ENCODE measurements at regions not wholly inside any gene's neighbourhood (a gene's known extent, or its start where the extent isn't known, plus 50 kb on each side); places are given as distances from the start of the nearest gene placed in this dataset.

DNA sequence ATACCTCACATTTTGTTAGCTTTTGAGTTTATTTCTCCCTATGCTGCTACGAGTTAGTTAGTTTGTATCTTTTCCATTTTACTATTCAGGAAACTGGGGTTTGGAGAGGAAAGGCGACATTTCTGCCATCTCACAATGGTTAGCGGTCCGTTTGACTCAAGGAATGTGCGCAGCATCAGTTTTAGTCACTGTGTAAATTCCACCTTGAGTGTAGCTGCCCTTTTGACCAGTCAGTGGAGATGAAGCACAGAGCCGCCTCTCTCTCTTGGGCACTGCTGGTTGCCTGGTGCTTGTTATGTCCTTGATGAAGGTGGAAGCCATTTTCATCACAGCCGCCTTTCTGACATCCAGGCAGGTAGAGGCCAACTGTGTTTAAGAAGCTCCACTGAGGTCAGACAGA lies 185.5 kb downstream of the SCP2D1 start:
- TF ChIP-seq POLR2A (IDR thresholded peaks at IDR 0.05; ENCODE audit: low read depth, low read length): no peak
- no peak for FAIRE-seq
- no peak for DNase-seq (ENCODE audit: insufficient read length, low spot score)

DNA sequence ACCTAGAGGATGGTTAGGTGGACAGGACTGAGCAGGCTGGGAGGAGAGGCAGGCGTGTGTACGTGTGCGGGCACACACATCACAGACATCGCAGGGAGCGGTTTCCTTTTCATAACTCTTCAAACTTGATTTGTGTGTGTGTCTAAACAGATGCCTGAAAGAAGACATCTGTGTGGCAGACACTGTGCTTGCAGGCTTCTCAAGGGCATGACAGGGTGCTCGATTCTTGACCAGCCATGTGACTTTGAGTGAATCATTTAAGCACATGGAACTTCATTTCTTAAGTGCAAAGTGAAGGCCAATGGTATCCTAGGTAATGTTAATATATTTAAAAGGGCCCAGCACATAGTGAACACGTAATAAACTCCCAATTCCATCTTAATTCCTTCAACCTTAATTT lies 186.5 kb downstream of the SCP2D1 start:
- no peak for DNase-seq (ENCODE audit: insufficient read length, low spot score)
- FAIRE-seq: no peak
- TF ChIP-seq POLR2A (IDR thresholded peaks at IDR 0.05; ENCODE audit: low read depth, low read length): no peak

DNA sequence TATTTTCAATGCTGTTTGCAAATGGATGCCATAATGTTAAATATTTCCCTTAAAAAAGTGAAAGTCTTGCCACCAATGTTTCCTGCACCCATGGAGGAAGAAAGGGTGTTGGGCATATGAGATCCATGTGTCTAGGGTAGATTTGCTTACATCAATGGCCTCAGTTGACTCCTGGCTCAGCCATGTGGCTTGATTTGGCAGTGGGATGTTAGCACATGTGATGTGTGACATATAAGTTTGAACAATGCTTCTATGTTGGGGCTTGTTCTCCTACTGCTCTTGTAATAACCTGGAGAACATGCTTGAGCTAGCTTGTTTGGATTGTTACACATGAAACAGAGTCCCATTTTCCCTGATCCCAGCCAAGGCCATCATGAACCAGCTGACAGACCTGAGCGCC lies 187.6 kb downstream of the SCP2D1 start:
- DNase-seq (ENCODE audit: insufficient read length, low spot score) (no peak), FAIRE-seq (no peak)
- TF ChIP-seq POLR2A (IDR thresholded peaks at IDR 0.05; ENCODE audit: low read depth, low read length): no peak

DNA sequence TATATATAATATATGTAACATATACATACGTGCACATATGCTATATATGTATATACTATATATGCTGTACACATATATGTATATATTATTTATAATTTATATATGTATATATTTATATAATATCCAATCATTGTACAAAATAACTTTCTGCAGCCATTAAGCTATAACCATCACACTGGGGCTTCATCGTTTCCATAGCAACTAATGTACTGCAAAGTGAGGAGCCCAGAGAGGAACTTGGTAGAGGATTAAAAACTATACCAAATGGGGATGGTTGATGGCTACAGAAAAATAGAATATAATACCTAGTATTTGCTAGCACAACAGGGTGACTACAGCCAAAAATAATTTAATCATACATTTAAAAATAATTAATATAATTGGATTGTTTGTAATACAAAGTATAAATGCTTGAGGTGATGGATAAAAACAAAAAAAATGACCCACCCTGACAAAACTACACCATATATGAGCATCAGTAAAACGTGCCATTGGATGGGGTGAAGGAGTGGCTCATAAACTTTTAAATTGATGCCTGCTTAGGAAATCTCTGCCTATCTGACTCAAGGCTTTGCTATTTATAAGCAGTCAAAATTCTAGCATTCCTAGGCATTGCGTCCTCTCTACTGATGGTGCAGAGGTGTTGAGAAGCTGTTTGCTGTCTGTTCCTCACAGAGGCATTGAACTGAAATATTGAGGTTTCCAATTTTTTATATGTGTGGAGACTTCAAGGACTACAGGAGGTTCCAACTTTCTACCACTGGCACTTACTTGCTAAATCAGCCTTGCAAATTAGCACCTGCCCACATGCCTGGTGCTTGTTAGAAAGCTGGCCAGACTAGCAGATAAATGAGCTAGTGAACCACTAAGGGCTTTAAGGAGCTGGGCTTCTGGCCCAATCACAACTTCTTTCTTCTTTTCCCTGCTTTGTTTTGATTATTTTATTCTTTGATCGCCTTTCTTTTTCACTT lies 190.1 kb downstream of the SCP2D1 start:
- TF ChIP-seq POLR2A (IDR thresholded peaks at IDR 0.05; ENCODE audit: low read depth, low read length): no peak
- DNase-seq (ENCODE audit: insufficient read length, low spot score): no peak
- FAIRE-seq: no peak

DNA sequence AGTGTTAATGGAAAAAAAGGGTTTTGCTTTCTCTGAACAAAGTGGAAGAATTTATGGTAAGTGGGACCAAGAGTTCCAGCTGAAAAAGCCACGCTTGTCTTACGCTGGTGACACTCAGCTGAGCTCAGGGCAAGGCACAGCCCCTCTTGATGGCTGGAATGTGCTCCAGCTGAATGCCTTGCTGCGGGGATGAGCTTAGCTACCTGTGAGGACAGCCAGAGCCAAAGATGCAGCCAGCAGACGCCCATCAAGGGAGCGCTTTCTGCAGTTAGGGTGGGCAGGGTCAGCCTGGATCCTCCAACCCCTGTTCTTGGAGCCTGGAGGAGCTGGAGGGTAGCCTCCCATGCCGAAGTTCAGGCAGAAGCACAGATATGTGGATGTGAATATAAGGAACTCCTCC lies 191.4 kb downstream of the SCP2D1 start:
- DNase-seq (ENCODE audit: insufficient read length, low spot score): no peak
- TF ChIP-seq POLR2A (IDR thresholded peaks at IDR 0.05; ENCODE audit: low read depth, low read length): no peak
- FAIRE-seq: no peak

DNA sequence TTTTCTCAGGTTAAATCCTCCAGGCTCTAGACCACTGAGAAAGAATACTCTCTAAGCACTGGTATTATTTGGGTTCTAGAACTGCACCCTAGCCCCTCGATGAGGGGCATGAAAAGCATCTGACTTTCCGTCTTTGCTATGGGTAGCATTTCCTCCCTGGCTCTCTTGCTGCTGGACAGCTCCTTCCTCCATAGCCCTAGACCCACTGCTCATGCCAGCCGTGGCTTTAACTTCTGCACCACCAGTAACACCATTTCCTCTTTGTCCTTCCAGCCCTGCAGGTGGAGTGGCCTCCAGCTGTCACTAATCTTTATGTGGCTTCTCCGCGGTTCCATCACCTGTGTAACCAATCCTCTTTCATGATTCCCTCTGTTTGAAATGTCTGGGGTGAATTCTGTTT lies 194.9 kb downstream of the SCP2D1 start:
- FAIRE-seq: no peak
- TF ChIP-seq POLR2A (IDR thresholded peaks at IDR 0.05; ENCODE audit: low read depth, low read length): no peak
- DNase-seq (ENCODE audit: insufficient read length, low spot score): no peak

DNA sequence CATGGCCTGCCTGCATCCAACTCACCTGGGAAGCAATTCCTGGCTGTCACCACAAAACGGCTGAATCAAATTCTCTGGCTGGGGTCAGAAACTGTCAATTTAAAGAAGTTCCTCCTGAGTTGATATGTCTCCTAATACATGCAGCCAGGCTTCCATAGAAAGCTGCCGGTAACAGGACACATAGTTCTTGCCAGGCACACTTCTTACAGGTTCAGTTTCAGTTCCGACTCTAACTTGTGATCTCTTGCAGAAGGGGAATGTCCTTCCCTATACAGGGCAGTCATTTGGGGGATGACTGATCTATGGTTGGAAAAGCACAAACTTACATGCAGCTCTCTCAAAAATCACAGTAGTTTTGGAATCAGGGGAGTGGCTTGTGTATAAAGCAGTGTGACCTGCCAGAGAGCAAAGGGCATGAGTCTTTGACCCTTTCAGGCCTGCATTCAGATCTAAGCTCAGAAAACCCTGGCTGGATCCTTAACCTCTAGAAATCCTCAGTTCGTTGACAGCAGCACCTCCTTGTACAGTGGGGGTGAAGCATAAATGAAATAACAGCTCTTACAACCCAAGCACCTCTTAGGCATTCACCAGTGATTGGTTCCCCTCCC lies 195.6 kb downstream of the SCP2D1 start:
- no peak for DNase-seq (ENCODE audit: insufficient read length, low spot score)

DNA sequence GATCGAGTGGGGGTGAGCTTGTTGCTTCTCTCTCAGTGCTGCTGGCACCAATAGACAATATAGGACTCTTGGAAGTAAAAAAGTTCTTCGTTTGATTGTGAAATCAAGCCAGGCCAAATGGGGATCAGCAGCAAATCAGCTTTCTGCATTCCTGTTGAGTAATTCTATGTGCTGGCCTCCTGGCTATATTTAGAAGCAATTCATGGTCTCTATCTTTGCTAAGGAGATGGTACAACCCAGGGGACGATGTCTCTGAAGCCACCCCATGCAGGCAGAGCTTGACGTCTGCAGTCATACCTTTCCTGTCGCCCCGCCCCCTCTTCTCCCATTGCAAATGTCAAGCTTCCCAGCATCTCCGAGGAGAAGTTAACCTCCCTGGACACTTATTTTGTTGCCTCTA lies 199.1 kb downstream of the SCP2D1 start:
- FAIRE-seq: no peak
- no peak for DNase-seq (ENCODE audit: insufficient read length, low spot score)
- no peak for TF ChIP-seq POLR2A (IDR thresholded peaks at IDR 0.05; ENCODE audit: low read depth, low read length)

More for the DNA sequence above, 195.6 kb downstream of the SCP2D1 start:
- no peak for FAIRE-seq
- TF ChIP-seq POLR2A (IDR thresholded peaks at IDR 0.05; ENCODE audit: low read depth, low read length): no peak

DNA sequence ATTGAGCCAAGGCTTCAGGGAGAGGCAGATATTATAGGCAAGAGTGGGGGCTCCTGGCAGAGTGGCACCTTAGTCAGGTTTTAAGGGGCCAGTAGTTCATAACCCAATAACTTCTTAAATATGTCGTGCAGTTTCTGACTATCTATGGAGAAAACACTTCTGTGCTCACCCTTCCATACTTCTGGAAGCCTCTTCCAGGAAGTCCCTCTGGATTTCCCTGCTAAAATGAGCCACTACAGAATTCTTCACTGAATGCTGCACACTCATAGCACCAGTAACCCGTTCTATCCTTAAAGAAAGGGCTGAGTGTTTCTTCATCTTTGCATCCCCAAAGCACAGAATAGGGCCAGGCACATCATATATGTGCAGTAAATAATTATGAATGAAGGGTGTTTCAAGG lies 198.5 kb upstream of the SLC24A3 start:
- no peak for FAIRE-seq
- DNase-seq (ENCODE audit: insufficient read length, low spot score): no peak
- no peak for TF ChIP-seq POLR2A (IDR thresholded peaks at IDR 0.05; ENCODE audit: low read depth, low read length)

DNA sequence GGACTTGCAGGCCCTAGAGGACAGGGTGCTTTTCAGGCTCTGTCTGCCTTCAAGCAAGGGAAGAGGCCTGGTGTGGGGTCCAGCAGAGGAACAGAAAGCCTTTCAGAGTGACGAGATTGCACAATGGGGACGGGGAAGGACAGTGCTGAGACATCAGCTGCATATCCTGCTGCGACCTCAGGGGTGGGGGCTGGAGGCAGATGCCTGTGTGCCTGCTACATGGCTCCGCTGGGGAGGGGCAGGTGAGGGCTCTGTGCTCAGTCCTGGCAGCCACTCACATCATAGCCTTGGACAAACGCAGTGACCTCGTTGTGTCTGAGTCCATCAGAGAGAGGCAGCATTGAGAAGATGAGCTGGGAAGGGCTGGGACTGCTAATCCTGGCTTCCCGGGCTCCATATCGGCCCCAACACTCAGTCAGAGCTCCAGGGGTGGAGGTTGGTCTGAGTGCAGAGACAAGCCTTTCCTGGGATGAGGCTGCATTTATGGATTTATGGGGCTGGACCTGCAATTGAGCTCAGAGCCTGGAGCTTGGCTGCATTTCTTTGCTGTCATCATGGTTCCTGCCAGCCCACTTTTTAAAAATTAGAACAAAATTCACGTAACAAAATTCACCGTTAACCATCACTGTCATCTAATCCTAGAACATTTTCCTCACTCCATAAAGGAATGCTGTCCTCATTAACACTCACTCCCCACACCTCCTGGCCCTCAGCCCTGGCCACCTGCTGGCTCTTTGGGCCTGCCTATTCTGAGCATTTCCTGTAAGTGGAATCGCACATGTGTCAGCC lies 196.9 kb upstream of the SLC24A3 start:
- FAIRE-seq: no peak
- DNase-seq (ENCODE audit: insufficient read length, low spot score): no peak
- no peak for TF ChIP-seq POLR2A (IDR thresholded peaks at IDR 0.05; ENCODE audit: low read depth, low read length)

DNA sequence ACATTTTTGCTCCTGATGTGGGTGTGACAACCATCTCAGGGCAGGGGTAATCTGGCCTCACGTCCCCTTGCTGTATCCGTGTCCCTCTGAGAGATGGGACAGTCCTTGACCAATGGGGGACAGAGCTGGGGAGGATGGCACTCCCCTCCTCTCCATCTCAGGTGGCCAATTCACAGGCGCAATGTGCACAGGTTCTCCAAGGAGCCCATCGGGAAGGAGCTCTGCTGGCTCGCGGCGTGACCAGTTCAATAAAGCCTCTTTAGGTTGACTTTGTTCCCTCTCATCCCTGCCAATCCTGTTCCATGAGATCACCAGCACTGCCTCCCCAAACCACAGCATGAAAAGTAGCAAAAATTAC lies 196.3 kb upstream of the SLC24A3 start:
- FAIRE-seq: no peak
- no peak for TF ChIP-seq POLR2A (IDR thresholded peaks at IDR 0.05; ENCODE audit: low read depth, low read length)
- no peak for DNase-seq (ENCODE audit: insufficient read length, low spot score)

DNA sequence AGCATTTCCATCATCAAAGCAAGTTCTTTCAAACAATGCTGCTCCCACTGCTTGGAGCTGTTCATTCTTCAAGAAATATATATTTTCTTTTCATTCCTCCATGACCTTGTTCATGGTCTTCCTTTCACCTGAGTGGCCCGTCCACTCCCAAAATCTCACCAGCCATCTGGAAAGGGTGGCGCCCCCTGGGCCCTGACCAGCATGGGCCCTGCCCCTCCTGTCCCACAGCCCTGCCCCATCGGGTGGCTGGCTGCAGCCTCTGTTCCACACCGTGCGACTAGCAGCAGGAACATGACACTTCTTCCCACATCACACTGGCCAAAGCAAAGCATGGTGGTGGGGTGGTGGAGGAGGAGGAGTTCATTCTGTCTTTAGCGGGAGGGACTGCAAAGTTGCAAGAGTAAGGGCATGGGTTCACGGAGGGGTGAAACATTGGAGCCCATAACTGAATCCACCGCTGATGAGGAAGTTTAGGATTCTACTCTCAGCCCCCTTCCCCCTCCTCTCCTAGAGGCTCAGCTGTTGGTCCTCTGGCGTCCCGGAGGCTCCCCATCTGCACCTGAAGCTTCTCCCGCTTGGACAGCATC lies 195.2 kb upstream of the SLC24A3 start:
- FAIRE-seq (no peak), DNase-seq (ENCODE audit: insufficient read length, low spot score) (no peak)
- no peak for TF ChIP-seq POLR2A (IDR thresholded peaks at IDR 0.05; ENCODE audit: low read depth, low read length)

DNA sequence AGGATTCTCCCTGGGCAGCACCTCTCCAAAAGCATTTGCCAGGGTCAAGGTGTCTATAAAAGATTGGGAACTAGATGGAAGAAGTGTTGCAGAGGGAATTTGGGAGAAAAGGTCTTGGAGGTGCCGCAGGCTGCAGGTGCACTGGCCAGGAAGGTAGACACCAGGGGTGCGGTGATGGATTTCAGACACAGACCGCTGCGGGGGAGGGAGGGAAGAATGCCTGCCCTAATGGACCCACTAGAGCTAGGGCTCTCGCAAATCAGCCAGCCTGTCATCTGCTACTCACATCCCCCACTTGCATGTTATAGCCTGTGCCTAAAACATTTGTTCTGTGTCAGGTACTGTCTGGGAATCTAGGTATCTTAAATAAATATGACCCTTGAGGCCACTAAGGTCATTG lies 193.6 kb upstream of the SLC24A3 start:
- TF ChIP-seq POLR2A (IDR thresholded peaks at IDR 0.05; ENCODE audit: low read depth, low read length): no peak
- DNase-seq (ENCODE audit: insufficient read length, low spot score) (no peak), FAIRE-seq (no peak)
